ENCODE measurements at regions not wholly inside any gene's neighbourhood (a gene's known extent, or its start where the extent isn't known, plus 50 kb on each side); places are given as distances from the start of the nearest gene placed in this dataset.
"Not testable (repeated sequence)": the region's sequence is repeated elsewhere in the genome, so short reads cannot be mapped to it uniquely, and the experiment has no call there.

DNA sequence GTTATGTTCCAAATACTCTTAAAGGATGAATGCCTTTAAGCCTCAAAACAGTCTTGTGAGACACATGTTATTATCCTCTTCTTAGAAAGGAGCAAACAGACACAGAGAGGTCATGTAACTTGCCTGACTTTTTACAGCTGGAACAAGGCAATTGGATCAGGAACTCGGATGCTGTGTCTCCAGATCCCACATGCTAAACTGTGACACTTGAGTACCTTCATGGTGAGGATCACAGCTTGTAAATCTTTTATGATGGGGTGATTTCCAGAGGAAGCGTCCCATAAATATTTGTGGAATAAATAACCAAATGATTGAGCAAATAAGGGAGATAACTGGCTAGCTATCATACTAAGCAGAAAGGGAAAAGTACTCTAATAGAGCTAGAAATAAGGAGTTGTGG, 171.2 kb downstream of the C11orf91 start:
- no peak overlapping the region for H3K9ac ChIP-seq (ENCODE audit: low read length)
- no peaks in the 10 kb centered on the region for H3K4me1 ChIP-seq (ENCODE audit: control insufficient read depth, insufficient read depth, low read length)
- no peaks in the 10 kb centered on the region for H3K36me3 ChIP-seq (ENCODE audit: control insufficient read depth, insufficient read depth, low read length)
- no peak overlapping the region for H3K27ac ChIP-seq (ENCODE audit: low read depth, low read length)
- no peak overlapping the region for H3K4me3 ChIP-seq (ENCODE audit: low read depth, low read length)
- no peaks in the 10 kb centered on the region for H3K27me3 ChIP-seq (ENCODE audit: control insufficient read depth, insufficient read depth, low read length)
- H3K9me3 ChIP-seq (ENCODE audit: control insufficient read depth, insufficient read depth, low read depth, low read length): no peaks in the 10 kb centered on the region

DNA sequence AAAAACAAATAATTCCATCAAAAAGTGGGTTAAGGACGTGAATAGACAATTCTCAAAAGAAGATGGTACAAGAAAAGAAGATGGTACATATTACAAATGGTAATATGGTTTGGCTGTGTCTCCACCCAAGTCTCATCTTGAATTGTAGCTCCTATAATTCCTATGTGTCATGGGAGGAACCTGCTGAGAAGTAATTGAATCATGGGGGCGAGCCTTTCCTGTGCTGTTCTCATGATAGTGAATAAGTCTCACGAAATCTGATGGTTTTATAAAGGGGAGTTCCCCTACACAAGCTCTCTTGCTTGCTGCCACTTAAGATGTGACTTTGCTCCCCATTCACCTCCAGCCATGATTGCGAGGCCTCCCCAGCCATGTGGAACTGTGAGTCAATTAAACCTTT, 172.9 kb downstream of the C11orf91 start:
- H3K36me3 ChIP-seq (ENCODE audit: control insufficient read depth, insufficient read depth, low read length); H3K27me3 ChIP-seq (ENCODE audit: control insufficient read depth, insufficient read depth, low read length); H3K9ac ChIP-seq (ENCODE audit: low read length); H3K9me3 ChIP-seq (ENCODE audit: control insufficient read depth, insufficient read depth, low read depth, low read length); H3K4me1 ChIP-seq (ENCODE audit: control insufficient read depth, insufficient read depth, low read length); H3K4me3 ChIP-seq (ENCODE audit: low read depth, low read length); H3K27ac ChIP-seq (ENCODE audit: low read depth, low read length): not testable (repeated sequence)

DNA sequence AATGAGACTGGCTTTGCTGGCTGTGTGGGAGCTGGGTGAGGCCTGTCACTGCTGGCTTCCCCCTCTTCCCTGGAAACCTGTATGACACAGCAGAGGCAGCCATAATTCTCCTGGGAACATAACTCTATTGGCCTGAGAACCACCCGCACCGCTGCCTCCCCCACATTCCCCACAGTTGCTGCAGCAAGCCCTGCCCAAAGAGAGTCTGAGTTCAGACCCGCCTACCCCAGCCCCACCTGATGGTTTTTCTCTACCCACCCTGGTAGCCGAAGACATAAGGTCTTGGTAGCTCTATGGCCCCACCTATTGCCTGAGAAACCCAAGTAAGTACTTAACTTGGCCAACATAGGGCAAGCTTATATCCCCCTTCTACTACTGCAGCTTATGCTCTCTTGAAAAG, 174.8 kb downstream of the C11orf91 start:
- no peak overlapping the region for H3K4me3 ChIP-seq (ENCODE audit: low read depth, low read length)
- H3K27ac ChIP-seq (ENCODE audit: low read depth, low read length): no peak overlapping the region
- H3K9me3 ChIP-seq (ENCODE audit: control insufficient read depth, insufficient read depth, low read depth, low read length): no peaks in the 10 kb centered on the region
- H3K4me1 ChIP-seq (ENCODE audit: control insufficient read depth, insufficient read depth, low read length): peaks cover 1% of the 10 kb centered on the region; the same call in 1 of the 2 replicates
- H3K9ac ChIP-seq (ENCODE audit: low read length): no peak overlapping the region
- no peaks in the 10 kb centered on the region for H3K36me3 ChIP-seq (ENCODE audit: control insufficient read depth, insufficient read depth, low read length)
- H3K27me3 ChIP-seq (ENCODE audit: control insufficient read depth, insufficient read depth, low read length): no peaks in the 10 kb centered on the region

- no peaks in the 10 kb centered on the region for H3K9me3 ChIP-seq (ENCODE audit: control insufficient read depth, insufficient read depth, low read depth, low read length)
- no peaks in the 10 kb centered on the region for H3K27me3 ChIP-seq (ENCODE audit: control insufficient read depth, insufficient read depth, low read length)
- no peaks in the 10 kb centered on the region for H3K36me3 ChIP-seq (ENCODE audit: control insufficient read depth, insufficient read depth, low read length)
- H3K9ac ChIP-seq (ENCODE audit: low read length): no peak overlapping the region
- H3K4me3 ChIP-seq (ENCODE audit: low read depth, low read length): no peak overlapping the region
- no peak overlapping the region for H3K27ac ChIP-seq (ENCODE audit: low read depth, low read length)
- peaks cover 6% of the 10 kb centered on the region; the same call in 1 of the 2 replicates for H3K4me1 ChIP-seq (ENCODE audit: control insufficient read depth, insufficient read depth, low read length)
Measured at GRCh38 chr11:33521384-33521783, 179.2 kb downstream of the C11orf91 start.

- Histone ChIP-seq H3K27me3 (ENCODE audit: control insufficient read depth, insufficient read depth, low read length) (no peaks in the 10 kb centered on the region), H3K27ac (ENCODE audit: low read depth, low read length) (no peak overlapping the region), H3K4me3 (ENCODE audit: low read depth, low read length) (no peak overlapping the region), H3K9me3 (ENCODE audit: control insufficient read depth, insufficient read depth, low read depth, low read length) (no peaks in the 10 kb centered on the region), H3K4me1 (ENCODE audit: control insufficient read depth, insufficient read depth, low read length) (peaks cover 6% of the 10 kb centered on the region; the same call in 1 of the 2 replicates), H3K9ac (ENCODE audit: low read length) (no peak overlapping the region), H3K36me3 (ENCODE audit: control insufficient read depth, insufficient read depth, low read length) (no peaks in the 10 kb centered on the region)
Measured at GRCh38 chr11:33520112-33520511, 180.5 kb downstream of the C11orf91 start.

- peaks cover under 1% of the 10 kb centered on the region; the same call in 1 of the 2 replicates for H3K4me1 ChIP-seq (ENCODE audit: control insufficient read depth, insufficient read depth, low read length)
- peaks cover 2% of the 10 kb centered on the region; the same call in 1 of the 2 replicates for H3K9me3 ChIP-seq (ENCODE audit: control insufficient read depth, insufficient read depth, low read depth, low read length)
- H3K27ac ChIP-seq (ENCODE audit: low read depth, low read length): no peak overlapping the region
- no peak overlapping the region for H3K9ac ChIP-seq (ENCODE audit: low read length)
- H3K36me3 ChIP-seq (ENCODE audit: control insufficient read depth, insufficient read depth, low read length): no peaks in the 10 kb centered on the region
- H3K27me3 ChIP-seq (ENCODE audit: control insufficient read depth, insufficient read depth, low read length): no peaks in the 10 kb centered on the region
- no peak overlapping the region for H3K4me3 ChIP-seq (ENCODE audit: low read depth, low read length)
Measured at GRCh38 chr11:33515347-33515746, 185.3 kb downstream of the C11orf91 start.

DNA sequence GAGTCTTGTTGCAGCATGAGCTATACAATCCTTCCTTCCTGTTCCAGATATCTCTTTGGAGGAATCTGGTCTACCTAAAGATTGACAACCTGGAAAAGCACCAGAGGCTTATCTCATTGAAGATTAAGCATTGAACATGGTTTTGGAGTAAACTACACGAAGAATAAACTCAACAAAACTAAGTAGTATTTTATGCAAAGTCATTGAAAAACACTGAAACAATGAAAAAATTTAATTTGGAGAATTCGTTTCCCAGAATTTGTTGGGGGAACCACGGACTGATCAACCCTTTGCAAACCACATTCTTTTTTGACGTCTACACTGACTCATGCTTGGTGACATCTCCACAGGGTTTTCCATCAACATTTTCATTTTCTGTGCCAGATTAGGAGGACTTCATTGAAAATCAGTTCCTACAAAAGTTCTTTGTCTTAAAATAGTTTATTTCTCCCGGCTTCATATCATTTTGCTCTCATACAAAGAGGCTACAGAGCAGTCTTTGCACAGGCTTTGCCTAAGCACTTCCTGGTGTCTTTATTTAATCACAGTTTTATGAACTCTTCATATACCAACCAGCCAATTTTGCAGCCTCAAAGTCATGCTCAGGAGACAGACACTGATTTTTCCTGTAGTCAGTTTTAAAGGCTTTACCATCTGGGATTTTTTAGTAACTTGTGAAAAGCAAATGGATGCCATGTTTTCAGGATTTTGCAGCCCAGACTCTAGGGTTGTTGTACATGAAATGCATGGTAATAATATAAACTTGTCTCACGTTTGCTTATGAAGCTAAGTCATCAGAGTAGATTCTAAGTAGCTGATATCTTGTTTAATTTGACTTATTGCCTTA, 186.3 kb downstream of the C11orf91 start:
- H3K4me3 ChIP-seq (ENCODE audit: low read depth, low read length): no peak overlapping the region
- H3K4me1 ChIP-seq (ENCODE audit: control insufficient read depth, insufficient read depth, low read length): no peaks in the 10 kb centered on the region
- H3K9ac ChIP-seq (ENCODE audit: low read length): no peak overlapping the region
- H3K27ac ChIP-seq (ENCODE audit: low read depth, low read length): no peak overlapping the region
- no peaks in the 10 kb centered on the region for H3K36me3 ChIP-seq (ENCODE audit: control insufficient read depth, insufficient read depth, low read length)
- no peaks in the 10 kb centered on the region for H3K27me3 ChIP-seq (ENCODE audit: control insufficient read depth, insufficient read depth, low read length)
- peaks cover 2% of the 10 kb centered on the region; the same call in 1 of the 2 replicates for H3K9me3 ChIP-seq (ENCODE audit: control insufficient read depth, insufficient read depth, low read depth, low read length)

- Histone ChIP-seq H3K27ac (ENCODE audit: low read depth, low read length) (no peak overlapping the region), H3K27me3 (ENCODE audit: control insufficient read depth, insufficient read depth, low read length) (no peaks in the 10 kb centered on the region), H3K9ac (ENCODE audit: low read length) (no peak overlapping the region), H3K4me1 (ENCODE audit: control insufficient read depth, insufficient read depth, low read length) (no peaks in the 10 kb centered on the region), H3K4me3 (ENCODE audit: low read depth, low read length) (no peak overlapping the region), H3K9me3 (ENCODE audit: control insufficient read depth, insufficient read depth, low read depth, low read length) (peaks cover 2% of the 10 kb centered on the region; the same call in 1 of the 2 replicates), H3K36me3 (ENCODE audit: control insufficient read depth, insufficient read depth, low read length) (no peaks in the 10 kb centered on the region)
Measured at GRCh38 chr11:33509632-33510031, 191.0 kb downstream of the C11orf91 start.

DNA sequence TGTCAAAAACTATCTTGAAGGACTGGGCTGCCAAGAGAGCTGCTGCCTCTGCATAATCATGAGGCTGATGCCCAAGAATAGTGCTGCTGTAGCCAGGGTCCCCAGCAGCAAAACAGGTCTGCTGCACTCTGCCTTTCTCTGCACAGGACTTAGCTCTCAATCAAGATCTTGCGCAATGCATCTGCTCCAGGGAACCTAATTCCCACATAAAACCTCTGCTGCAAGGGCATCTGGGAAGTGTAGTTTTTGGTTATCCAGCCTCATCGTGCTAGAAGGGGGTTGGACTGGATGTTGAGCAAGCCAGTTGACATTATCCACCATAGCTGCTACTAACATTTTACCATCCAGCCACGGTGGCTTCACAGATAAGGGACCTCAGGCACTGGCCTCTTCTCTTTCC, 192.7 kb downstream of the C11orf91 start:
- no peaks in the 10 kb centered on the region for H3K4me1 ChIP-seq (ENCODE audit: control insufficient read depth, insufficient read depth, low read length)
- no peak overlapping the region for H3K27ac ChIP-seq (ENCODE audit: low read depth, low read length)
- H3K36me3 ChIP-seq (ENCODE audit: control insufficient read depth, insufficient read depth, low read length): no peaks in the 10 kb centered on the region
- no peaks in the 10 kb centered on the region for H3K27me3 ChIP-seq (ENCODE audit: control insufficient read depth, insufficient read depth, low read length)
- H3K9me3 ChIP-seq (ENCODE audit: control insufficient read depth, insufficient read depth, low read depth, low read length): no peaks in the 10 kb centered on the region
- H3K4me3 ChIP-seq (ENCODE audit: low read depth, low read length): no peak overlapping the region
- no peak overlapping the region for H3K9ac ChIP-seq (ENCODE audit: low read length)

GRCh38 chr11:33507356-33507755, 193.3 kb downstream of the C11orf91 start:
- no peak overlapping the region for H3K9ac ChIP-seq (ENCODE audit: low read length)
- no peaks in the 10 kb centered on the region for H3K4me1 ChIP-seq (ENCODE audit: control insufficient read depth, insufficient read depth, low read length)
- no peaks in the 10 kb centered on the region for H3K36me3 ChIP-seq (ENCODE audit: control insufficient read depth, insufficient read depth, low read length)
- no peak overlapping the region for H3K27ac ChIP-seq (ENCODE audit: low read depth, low read length)
- H3K4me3 ChIP-seq (ENCODE audit: low read depth, low read length): no peak overlapping the region
- H3K27me3 ChIP-seq (ENCODE audit: control insufficient read depth, insufficient read depth, low read length): no peaks in the 10 kb centered on the region
- no peaks in the 10 kb centered on the region for H3K9me3 ChIP-seq (ENCODE audit: control insufficient read depth, insufficient read depth, low read depth, low read length)

DNA sequence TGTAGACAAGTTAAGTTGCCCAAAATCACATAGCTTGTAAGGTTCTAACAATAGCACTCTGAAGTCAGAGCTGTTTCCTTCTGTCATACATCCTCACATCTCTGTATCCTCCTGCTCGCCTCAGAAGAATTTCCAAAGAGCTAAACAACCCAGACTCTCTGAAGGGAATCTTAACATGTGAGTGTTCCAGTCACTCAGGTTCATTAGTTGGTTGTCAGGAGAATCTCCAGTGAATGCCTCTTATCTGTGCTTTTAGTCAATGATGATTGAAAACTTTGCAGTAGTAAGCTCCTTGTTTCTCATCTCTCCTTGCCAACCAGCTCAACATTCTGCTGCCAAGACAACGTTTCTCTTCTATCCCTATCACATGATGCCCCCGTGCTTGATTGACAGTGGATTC, 195.5 kb downstream of the C11orf91 start:
- no peaks in the 10 kb centered on the region for H3K9me3 ChIP-seq (ENCODE audit: control insufficient read depth, insufficient read depth, low read depth, low read length)
- no peak overlapping the region for H3K4me3 ChIP-seq (ENCODE audit: low read depth, low read length)
- no peaks in the 10 kb centered on the region for H3K4me1 ChIP-seq (ENCODE audit: control insufficient read depth, insufficient read depth, low read length)
- H3K27ac ChIP-seq (ENCODE audit: low read depth, low read length): no peak overlapping the region
- H3K36me3 ChIP-seq (ENCODE audit: control insufficient read depth, insufficient read depth, low read length): no peaks in the 10 kb centered on the region
- H3K9ac ChIP-seq (ENCODE audit: low read length): no peak overlapping the region
- no peaks in the 10 kb centered on the region for H3K27me3 ChIP-seq (ENCODE audit: control insufficient read depth, insufficient read depth, low read length)

All from HUES6 (cell line).